CD4-positive, alpha-beta T cell (primary cell): ENCODE measurements at regions not wholly inside any gene's neighbourhood (a gene's known extent, or its start where the extent isn't known, plus 50 kb on each side); places are given as distances from the start of the nearest gene placed in this dataset.

Experiments used
- ATAC-seq: fragments of 200-7000 bp; cut with Tn5 transposase; one replicate; pipeline ENCODE4 v1.10.0; 2022; ENCODE audit warnings: mild to moderate bottlenecking; ENCODE audit not compliant: poor library complexity
- CTCF ChIA-PET: fragments of 350-600 bp; sonication (Branson Sonifier 250); formaldehyde crosslinking; loops from one replicate; lab custom pipeline; 2021; ENCODE audit warnings: antibody characterized with exemption, inconsistent platforms; lab: Charles Lee
- POLR2A ChIA-PET: fragments of 350-600 bp; sonication (Branson Sonifier 250); formaldehyde crosslinking; loops from one replicate; lab custom pipeline; 2021; ENCODE audit warnings: antibody characterized with exemption, inconsistent platforms; lab: Charles Lee
- DNase-seq, 14 experiments: peaks; one replicate each; pipeline ENCODE4 v3.0.0-alpha.2; 2013 to 2020; ENCODE audit warnings: mixed read lengths in 2 of 14
- H3K27ac ChIP-seq, 2 donors: one replicate each; pipeline versions ENCODE4 v1.5.1 to v1.7.0; 2013; ENCODE audit warnings: low read length in 2 of 2, low read depth in 1 of 2, mild to moderate bottlenecking in 1 of 2
- H3K27me3 ChIP-seq, 2 experiments: 1 replicate in 1 of 2; 2 replicates in 1 of 2; pipeline versions ENCODE4 v1.6.1 to v1.7.0; 2013; ENCODE audit warnings: low read length in 2 of 2, control low read depth in 1 of 2, mild to moderate bottlenecking in 1 of 2, moderate library complexity in 1 of 2; ENCODE audit not compliant: insufficient read depth in 2 of 2, control insufficient read depth in 1 of 2
- H3K36me3 ChIP-seq: one replicate; pipeline ENCODE4 v1.6.1; 2013; ENCODE audit warnings: low read length, control low read depth; ENCODE audit not compliant: insufficient read depth
- H3K4me1 ChIP-seq: one replicate; pipeline ENCODE4 v1.6.1; 2013; ENCODE audit warnings: low read length, control low read depth; ENCODE audit not compliant: insufficient read depth
- H3K4me3 ChIP-seq: one replicate; pipeline ENCODE4 v1.5.1; 2013; ENCODE audit warnings: mild to moderate bottlenecking, low read length, moderate library complexity
- H3K9me3 ChIP-seq, 2 experiments: 1 replicate in 1 of 2; 2 replicates in 1 of 2; pipeline versions ENCODE4 v1.6.1 to v1.7.0; 2013; ENCODE audit warnings: low read length in 2 of 2, mild to moderate bottlenecking in 2 of 2, control low read depth in 1 of 2, moderate library complexity in 1 of 2; ENCODE audit not compliant: control insufficient read depth in 1 of 2, insufficient read depth in 1 of 2
- H3K27ac Mint-ChIP-seq: one replicate; pipeline ENCODE4 v1.8.0; 2020; ENCODE audit warnings: mixed read lengths
- H3K27me3 Mint-ChIP-seq: one replicate; pipeline ENCODE4 v1.8.0; 2021; ENCODE audit warnings: mixed read lengths
- H3K36me3 Mint-ChIP-seq: one replicate; pipeline ENCODE4 v1.8.0; 2021; ENCODE audit warnings: low read depth, mixed read lengths
- H3K4me1 Mint-ChIP-seq: one replicate; pipeline ENCODE4 v1.8.0; 2021; ENCODE audit warnings: low read depth, mixed read lengths
- H3K4me3 Mint-ChIP-seq: one replicate; pipeline ENCODE4 v1.8.0; 2020; ENCODE audit warnings: mild to moderate bottlenecking, mixed read lengths
- H3K9me3 Mint-ChIP-seq: one replicate; pipeline ENCODE4 v1.8.0; 2020; ENCODE audit warnings: mixed read lengths
- CTCF ChIP-seq: fragments of 200-600 bp; IDR thresholded peaks from one replicate; pipeline ENCODE4 v1.8.0; 2022; ENCODE audit warnings: antibody characterized with exemption, mild to moderate bottlenecking
- intact Hi-C, 2 experiments: fragments of 100-400 bp; cut with DNase I in 1 of 2; cut with micrococcal nuclease in 1 of 2; formaldehyde crosslinking; loops; one replicate each; pipeline versions ENCODE4 v1.15.1 to v1.9.0; 2023 to 2025; cut with DNase I, micrococcal nuclease

GRCh38 chr12:127245009-127245408 lies 1022.0 kb upstream of the TMEM132C start:
- Histone ChIP-seq H3K9me3 (no peaks in the 10 kb centered on the region), H3K27ac (no peak overlapping the region), H3K4me1 (no peaks in the 10 kb centered on the region), H3K36me3 (no peaks in the 10 kb centered on the region), H3K4me3 (no peak overlapping the region), H3K27me3 (no peaks in the 10 kb centered on the region)
- no peaks in the 10 kb centered on the region for H3K36me3 Mint-ChIP-seq
- no peaks in the 10 kb centered on the region for H3K9me3 Mint-ChIP-seq
- DNase-seq = no peak
- no peaks in the 10 kb centered on the region for H3K4me1 Mint-ChIP-seq
- CTCF ChIA-PET = no interaction called here
- H3K27ac Mint-ChIP-seq = no peak overlapping the region
- intact Hi-C loops = no loop called here
- POLR2A ChIA-PET = no interaction called here
- ATAC-seq = no peak
- no peak overlapping the region for H3K4me3 Mint-ChIP-seq
- peaks cover 4% of the 10 kb centered on the region for H3K27me3 Mint-ChIP-seq
- no peak for TF ChIP-seq CTCF

GRCh38 chr12:127245437-127245836 lies 1021.5 kb upstream of the TMEM132C start:
- Mint-ChIP-seq H3K4me3 (no peak overlapping the region), H3K27ac (no peak overlapping the region), H3K9me3 (no peaks in the 10 kb centered on the region), H3K27me3 (peaks cover 4% of the 10 kb centered on the region), H3K4me1 (no peaks in the 10 kb centered on the region), H3K36me3 (no peaks in the 10 kb centered on the region)
- Histone ChIP-seq H3K36me3 (no peaks in the 10 kb centered on the region), H3K9me3 (no peaks in the 10 kb centered on the region), H3K4me1 (no peaks in the 10 kb centered on the region), H3K4me3 (no peak overlapping the region), H3K27me3 (no peaks in the 10 kb centered on the region), H3K27ac (no peak overlapping the region)
- DNase-seq (no peak), ATAC-seq (no peak)
- CTCF ChIA-PET = no interaction called here
- intact Hi-C loops = no loop called here
- POLR2A ChIA-PET = no interaction called here
- TF ChIP-seq CTCF = no peak

GRCh38 chr12:127247937-127248336 lies 1019.0 kb upstream of the TMEM132C start:
- no peaks in the 10 kb centered on the region for H3K9me3 ChIP-seq
- POLR2A ChIA-PET = no interaction called here
- no peaks in the 10 kb centered on the region for H3K36me3 ChIP-seq
- no peaks in the 10 kb centered on the region for H3K4me1 ChIP-seq
- H3K27ac ChIP-seq = no peak overlapping the region
- H3K27me3 ChIP-seq = no peaks in the 10 kb centered on the region
- Mint-ChIP-seq H3K4me3 (no peak overlapping the region), H3K27ac (no peak overlapping the region), H3K36me3 (no peaks in the 10 kb centered on the region), H3K4me1 (no peaks in the 10 kb centered on the region), H3K27me3 (peaks cover 4% of the 10 kb centered on the region), H3K9me3 (no peaks in the 10 kb centered on the region)
- CTCF ChIA-PET = no interaction called here
- H3K4me3 ChIP-seq = no peak overlapping the region
- TF ChIP-seq CTCF = no peak
- DNase-seq (no peak), ATAC-seq (no peak)
- intact Hi-C loops = no loop called here
